ENCODE measurements at regions not wholly inside any gene's neighbourhood (a gene's known extent, or its start where the extent isn't known, plus 50 kb on each side); places are given as distances from the start of the nearest gene placed in this dataset.

GRCh38 chr10:36358736-36359135, 716.6 kb upstream of the FZD8 start:
- Histone ChIP-seq H3K27ac (no peak overlapping the region), H3K9me3 (ENCODE audit: severe bottlenecking) (no peaks in the 10 kb centered on the region), H3K4me3 (ENCODE audit: low read depth, low read length) (no peak overlapping the region), H3K27me3 (ENCODE audit: insufficient read depth, low read depth, severe bottlenecking) (no peaks in the 10 kb centered on the region), H3K36me3 (no peaks in the 10 kb centered on the region)
- TF ChIP-seq, protein P1, sequence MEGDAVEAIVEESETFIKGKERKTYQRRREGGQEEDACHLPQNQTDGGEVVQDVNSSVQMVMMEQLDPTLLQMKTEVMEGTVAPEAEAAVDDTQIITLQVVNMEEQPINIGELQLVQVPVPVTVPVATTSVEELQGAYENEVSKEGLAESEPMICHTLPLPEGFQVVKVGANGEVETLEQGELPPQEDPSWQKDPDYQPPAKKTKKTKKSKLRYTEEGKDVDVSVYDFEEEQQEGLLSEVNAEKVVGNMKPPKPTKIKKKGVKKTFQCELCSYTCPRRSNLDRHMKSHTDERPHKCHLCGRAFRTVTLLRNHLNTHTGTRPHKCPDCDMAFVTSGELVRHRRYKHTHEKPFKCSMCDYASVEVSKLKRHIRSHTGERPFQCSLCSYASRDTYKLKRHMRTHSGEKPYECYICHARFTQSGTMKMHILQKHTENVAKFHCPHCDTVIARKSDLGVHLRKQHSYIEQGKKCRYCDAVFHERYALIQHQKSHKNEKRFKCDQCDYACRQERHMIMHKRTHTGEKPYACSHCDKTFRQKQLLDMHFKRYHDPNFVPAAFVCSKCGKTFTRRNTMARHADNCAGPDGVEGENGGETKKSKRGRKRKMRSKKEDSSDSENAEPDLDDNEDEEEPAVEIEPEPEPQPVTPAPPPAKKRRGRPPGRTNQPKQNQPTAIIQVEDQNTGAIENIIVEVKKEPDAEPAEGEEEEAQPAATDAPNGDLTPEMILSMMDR (IDR thresholded peaks at IDR 0.05; ENCODE audit: low read depth, low read length): no peak
- no peak for DNase-seq

DNA sequence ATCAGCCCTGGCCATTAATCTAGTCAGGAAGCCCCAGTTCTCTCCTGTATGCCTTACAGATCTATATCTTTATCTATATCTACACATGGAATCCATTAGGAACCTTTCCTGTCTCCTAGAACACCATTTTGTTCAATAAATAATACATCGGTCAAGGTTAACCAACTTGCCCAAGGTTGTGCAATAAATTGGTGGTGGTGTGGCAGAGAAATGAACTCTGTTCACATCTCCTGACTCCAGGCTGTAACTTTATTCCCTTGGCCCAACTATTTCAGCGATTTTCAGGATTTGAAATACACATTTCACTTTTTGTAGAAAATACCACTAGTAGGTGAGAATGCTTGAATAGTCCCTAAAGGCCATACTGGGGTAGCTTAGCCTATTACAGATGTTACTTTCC, 712.5 kb upstream of the FZD8 start:
- DNase-seq: no peak
- no peaks in the 10 kb centered on the region for H3K27me3 ChIP-seq (ENCODE audit: insufficient read depth, low read depth, severe bottlenecking)
- no peak overlapping the region for H3K4me3 ChIP-seq (ENCODE audit: low read depth, low read length)
- TF ChIP-seq, protein P1 (IDR thresholded peaks at IDR 0.05; ENCODE audit: low read depth, low read length): no peak
- no peaks in the 10 kb centered on the region for H3K36me3 ChIP-seq
- H3K9me3 ChIP-seq (ENCODE audit: severe bottlenecking): no peaks in the 10 kb centered on the region
- no peak overlapping the region for H3K27ac ChIP-seq

DNA sequence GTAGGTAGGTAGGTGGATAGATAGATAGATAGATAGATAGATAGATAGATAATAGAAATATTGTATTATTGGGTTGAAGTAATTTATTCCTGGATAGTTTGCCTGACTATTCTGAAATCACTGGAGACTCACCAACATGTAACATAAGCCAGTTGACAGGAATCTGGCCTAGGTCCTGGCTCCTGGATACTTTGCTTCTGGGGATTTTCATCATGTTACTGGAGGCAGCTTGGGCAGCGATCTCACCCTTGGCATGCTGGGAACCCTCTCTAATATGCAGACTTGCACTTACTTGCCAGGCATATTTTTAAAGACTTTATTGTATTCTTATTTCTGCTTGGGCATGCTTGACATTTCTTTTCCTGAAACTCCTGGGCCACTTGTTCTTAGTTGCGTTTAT, 709.1 kb upstream of the FZD8 start:
- H3K27ac ChIP-seq: no peak overlapping the region
- no peaks in the 10 kb centered on the region for H3K27me3 ChIP-seq (ENCODE audit: insufficient read depth, low read depth, severe bottlenecking)
- no peaks in the 10 kb centered on the region for H3K9me3 ChIP-seq (ENCODE audit: severe bottlenecking)
- DNase-seq: no peak
- H3K4me3 ChIP-seq (ENCODE audit: low read depth, low read length): no peak overlapping the region
- no peaks in the 10 kb centered on the region for H3K36me3 ChIP-seq
- TF ChIP-seq, protein P1 (IDR thresholded peaks at IDR 0.05; ENCODE audit: low read depth, low read length): no peak

DNA sequence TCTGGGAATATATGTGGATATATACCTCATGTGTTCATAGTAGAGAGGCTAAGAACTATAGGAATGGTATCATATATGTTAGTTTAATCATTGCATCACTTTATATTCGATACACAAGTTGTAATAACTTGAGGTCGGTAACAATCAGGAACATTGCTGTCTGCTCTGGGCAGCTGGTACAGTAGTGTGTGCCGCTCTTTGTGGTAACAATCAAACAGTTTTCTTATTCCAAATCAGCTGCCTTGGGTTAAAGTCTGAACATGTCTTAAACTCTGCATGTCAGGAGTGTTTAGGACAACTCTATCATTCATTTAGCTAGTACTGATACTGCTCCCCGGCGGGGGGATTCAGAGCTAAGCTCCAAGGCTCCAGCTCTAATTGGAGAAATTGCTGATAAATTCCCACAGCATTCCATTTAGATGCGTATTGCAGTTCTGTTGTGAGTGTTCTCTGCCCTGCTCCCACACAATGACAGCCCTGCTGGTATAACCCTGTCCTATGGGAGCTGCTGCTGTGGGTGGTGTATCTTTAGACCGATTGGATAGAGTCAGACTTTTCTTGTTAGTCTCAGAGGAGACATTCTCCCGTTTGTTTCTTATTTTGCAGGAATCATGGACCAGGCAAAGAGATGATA, 707.5 kb upstream of the FZD8 start:
- no peak overlapping the region for H3K27ac ChIP-seq

DNA sequence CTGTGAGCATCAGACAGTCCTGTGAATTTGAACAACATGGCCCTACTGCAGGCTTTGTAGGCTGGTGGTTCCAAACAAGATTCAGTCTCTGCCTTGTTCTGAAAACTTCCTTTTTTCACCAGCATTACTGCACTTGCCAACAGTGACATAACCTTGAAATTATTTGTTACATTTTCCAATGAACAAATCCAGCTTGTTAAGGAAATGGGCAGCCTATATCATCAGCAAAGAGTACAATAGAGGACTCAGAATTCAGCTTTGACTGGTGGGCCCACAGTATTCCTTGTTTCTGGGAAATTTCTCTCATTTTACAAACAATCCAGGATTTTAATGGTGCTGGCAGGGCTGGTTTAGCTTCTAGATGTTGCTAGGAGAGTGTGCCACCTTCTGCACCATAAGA, 703.7 kb upstream of the FZD8 start:
- Histone ChIP-seq H3K9me3 (ENCODE audit: severe bottlenecking) (no peaks in the 10 kb centered on the region), H3K36me3 (no peaks in the 10 kb centered on the region), H3K27ac (no peak overlapping the region), H3K4me3 (ENCODE audit: low read depth, low read length) (no peak overlapping the region), H3K27me3 (ENCODE audit: insufficient read depth, low read depth, severe bottlenecking) (no peaks in the 10 kb centered on the region)
- DNase-seq: no peak
- TF ChIP-seq, protein P1 (IDR thresholded peaks at IDR 0.05; ENCODE audit: low read depth, low read length): no peak

More for the DNA sequence above, 707.5 kb upstream of the FZD8 start:
- Histone ChIP-seq H3K9me3 (ENCODE audit: severe bottlenecking) (no peaks in the 10 kb centered on the region), H3K27me3 (ENCODE audit: insufficient read depth, low read depth, severe bottlenecking) (no peaks in the 10 kb centered on the region), H3K36me3 (no peaks in the 10 kb centered on the region), H3K4me3 (ENCODE audit: low read depth, low read length) (no peak overlapping the region)
- DNase-seq: no peak
- TF ChIP-seq, protein P1 (IDR thresholded peaks at IDR 0.05; ENCODE audit: low read depth, low read length): no peak

GRCh38 chr10:36345175-36345533, 703.1 kb upstream of the FZD8 start:
- no peaks in the 10 kb centered on the region for H3K9me3 ChIP-seq (ENCODE audit: severe bottlenecking)
- no peaks in the 10 kb centered on the region for H3K36me3 ChIP-seq
- DNase-seq: no peak
- TF ChIP-seq, protein P1 (IDR thresholded peaks at IDR 0.05; ENCODE audit: low read depth, low read length): no peak
- H3K4me3 ChIP-seq (ENCODE audit: low read depth, low read length): no peak overlapping the region
- H3K27ac ChIP-seq: no peak overlapping the region
- no peaks in the 10 kb centered on the region for H3K27me3 ChIP-seq (ENCODE audit: insufficient read depth, low read depth, severe bottlenecking)
